Neural cell (in vitro differentiated cells): ENCODE measurements at regions not wholly inside any gene's neighbourhood (a gene's known extent, or its start where the extent isn't known, plus 50 kb on each side); places are given as distances from the start of the nearest gene placed in this dataset.

ENCODE experiments used
- POLR2AphosphoS5 ChIP-seq: IDR thresholded peaks from 2 replicates; pipeline ENCODE4 v1.6.1; 2012
- TF ChIP-seq, protein P1 (sequence below): fragments of 450-650 bp; IDR thresholded peaks from 2 replicates; pipeline ENCODE4 v1.5.1; 2014; ENCODE audit warnings: antibody characterized with exemption, mild to moderate bottlenecking, moderate library complexity; ENCODE audit not compliant: poor library complexity, severe bottlenecking

DNA sequence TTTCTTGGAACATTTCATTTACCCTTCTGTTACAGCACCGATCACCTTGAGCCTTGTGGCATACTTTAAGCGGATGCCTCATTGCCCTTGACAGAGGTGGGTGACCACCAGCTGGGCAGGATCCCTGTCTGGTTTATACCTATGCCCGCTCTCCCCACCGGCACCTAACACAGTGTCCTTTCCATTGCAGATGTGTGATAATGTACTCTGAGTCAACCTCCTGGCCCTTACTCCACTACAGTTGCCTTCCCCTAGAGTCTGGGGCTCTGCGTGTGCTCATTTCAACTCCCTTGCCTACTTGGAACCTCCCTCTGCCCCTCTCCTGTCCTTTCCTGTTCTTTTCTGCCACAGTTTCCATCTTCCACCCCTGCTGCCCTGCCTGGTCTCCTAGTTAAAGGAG, 60.2 kb upstream of the MED13 start:
- TF ChIP-seq, protein P1, sequence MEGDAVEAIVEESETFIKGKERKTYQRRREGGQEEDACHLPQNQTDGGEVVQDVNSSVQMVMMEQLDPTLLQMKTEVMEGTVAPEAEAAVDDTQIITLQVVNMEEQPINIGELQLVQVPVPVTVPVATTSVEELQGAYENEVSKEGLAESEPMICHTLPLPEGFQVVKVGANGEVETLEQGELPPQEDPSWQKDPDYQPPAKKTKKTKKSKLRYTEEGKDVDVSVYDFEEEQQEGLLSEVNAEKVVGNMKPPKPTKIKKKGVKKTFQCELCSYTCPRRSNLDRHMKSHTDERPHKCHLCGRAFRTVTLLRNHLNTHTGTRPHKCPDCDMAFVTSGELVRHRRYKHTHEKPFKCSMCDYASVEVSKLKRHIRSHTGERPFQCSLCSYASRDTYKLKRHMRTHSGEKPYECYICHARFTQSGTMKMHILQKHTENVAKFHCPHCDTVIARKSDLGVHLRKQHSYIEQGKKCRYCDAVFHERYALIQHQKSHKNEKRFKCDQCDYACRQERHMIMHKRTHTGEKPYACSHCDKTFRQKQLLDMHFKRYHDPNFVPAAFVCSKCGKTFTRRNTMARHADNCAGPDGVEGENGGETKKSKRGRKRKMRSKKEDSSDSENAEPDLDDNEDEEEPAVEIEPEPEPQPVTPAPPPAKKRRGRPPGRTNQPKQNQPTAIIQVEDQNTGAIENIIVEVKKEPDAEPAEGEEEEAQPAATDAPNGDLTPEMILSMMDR: no peak
- no peak for TF ChIP-seq POLR2AphosphoS5
